ENCODE measurements at regions not wholly inside any gene's neighbourhood (a gene's known extent, or its start where the extent isn't known, plus 50 kb on each side); places are given as distances from the start of the nearest gene placed in this dataset.

DNA sequence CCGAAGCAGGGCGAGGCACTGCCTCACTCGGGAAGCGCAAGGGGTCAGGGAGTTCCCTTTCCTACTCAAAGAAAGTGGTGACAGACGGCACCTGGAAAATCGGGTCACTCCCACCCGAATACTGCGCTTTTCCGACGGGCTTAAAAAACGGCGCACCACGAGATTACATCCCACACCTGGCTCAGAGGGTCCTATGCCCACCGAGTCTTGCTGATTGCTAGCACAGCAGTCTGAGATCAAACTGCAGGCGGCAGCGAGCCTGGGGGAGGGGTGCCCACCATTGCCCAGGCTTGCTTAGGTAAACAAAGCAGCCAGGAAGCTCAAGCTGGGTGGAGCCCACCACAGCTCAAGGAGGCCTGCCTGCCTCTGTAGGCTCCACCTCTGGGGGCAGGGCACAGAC lies 549.4 kb downstream of the KIF20B start:
- peak; percentile 5 for DNase-seq (ENCODE audit: low read depth, low spot score)

DNA sequence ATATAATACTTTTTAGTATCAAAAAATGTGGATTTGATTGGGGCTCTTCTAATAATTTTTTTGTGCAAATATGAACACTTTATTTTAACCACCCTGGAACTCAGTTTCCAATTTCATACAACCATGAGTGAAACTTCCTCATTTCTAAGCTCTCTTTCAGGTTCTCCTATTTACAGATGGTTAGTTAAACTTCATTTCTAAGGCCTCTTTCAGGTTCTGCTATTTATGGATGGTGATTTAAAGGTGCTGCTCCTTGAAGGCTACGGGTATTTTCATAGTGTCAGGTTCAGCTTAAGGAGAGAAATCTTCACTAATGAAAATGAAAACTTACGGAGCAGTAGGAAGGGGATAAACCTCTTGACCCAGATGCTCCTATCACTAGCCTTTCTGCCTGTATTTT lies 568.3 kb downstream of the KIF20B start:
- DNase-seq (ENCODE audit: low read depth, low spot score), result no peak

DNA sequence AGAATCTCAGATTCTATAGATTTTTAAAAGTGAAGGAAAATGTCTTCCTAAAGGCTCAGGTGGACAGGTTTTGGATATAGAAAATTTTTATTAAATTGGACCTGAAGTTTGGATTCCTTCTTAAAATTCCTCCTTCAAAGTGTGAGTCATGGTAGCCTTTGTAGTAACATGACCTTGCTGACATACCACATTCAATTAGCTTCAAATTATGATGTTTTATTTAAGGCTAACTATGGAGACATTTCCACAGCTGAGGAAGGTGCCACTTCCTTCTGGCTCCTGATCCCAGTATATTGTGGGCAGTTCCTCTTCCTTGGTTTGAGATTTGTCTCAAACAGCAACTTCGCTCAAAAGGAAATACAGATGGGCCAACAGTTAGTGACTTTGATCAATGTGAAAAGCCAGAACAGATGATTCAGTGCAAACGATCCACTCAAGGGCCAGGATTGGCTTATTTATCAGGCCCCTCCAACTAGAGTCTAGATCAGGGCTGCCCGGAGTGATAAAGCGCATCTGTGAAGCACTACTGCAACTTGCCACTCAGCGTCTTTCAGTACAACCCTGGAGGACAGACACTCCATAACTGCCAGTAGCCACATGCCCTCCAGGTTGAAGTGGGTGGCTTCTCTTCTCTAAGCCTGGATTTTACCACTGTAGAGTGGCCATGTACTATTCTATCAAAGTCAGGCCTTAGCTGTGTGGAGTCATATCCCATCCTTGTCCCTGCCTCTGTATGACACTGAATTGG lies 573.5 kb downstream of the KIF20B start:
- DNase-seq (ENCODE audit: low read depth, low spot score), result no peak

DNA sequence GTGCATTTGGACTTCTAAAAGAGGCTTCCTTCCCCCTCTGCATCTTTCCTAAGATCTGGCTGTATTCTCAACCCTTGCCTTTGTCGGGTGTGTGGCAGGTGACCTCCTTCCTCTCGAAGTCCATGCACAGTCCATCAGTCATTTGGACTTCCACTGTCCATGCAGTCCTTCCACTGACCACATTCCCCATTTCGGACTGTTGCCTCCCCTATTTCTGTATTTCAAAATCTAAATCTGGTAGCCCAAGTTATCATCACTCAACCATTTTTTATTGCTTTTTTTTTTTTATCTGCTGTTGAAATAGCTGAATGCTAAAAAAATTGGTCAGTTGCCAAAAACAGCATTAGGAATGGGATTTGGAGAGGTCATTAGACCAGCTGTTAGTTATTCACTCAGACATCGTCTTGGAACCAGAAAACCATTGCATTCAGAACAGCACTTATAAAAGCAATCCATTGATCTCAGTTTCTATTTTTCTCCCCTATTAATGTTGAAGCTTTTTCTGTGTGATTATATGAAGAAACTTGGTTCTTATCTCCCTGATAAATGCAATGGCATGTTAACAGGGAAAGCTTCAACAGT lies 575.6 kb downstream of the KIF20B start:
- no peak for DNase-seq (ENCODE audit: low read depth, low spot score)

DNA sequence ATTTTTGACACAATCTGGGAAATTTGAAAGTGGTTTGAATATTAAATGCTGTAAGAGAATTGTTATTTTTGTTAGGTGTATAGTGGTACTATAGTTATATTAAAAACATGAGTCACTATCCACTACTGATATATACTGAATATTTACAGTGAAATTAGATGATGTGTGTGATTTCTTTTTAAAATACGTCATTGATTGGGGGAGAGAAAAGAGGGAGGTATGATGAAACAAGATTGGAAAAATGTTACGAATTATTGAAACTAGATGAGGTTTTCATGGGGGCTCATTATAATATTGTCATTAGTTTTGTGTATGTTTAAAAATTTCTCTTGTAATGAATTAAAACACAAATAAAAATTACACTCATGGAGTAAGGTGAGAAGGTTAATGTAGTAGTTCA lies 571.4 kb downstream of the HTR7 start:
- DNase-seq (ENCODE audit: low read depth, low spot score), result no peak

DNA sequence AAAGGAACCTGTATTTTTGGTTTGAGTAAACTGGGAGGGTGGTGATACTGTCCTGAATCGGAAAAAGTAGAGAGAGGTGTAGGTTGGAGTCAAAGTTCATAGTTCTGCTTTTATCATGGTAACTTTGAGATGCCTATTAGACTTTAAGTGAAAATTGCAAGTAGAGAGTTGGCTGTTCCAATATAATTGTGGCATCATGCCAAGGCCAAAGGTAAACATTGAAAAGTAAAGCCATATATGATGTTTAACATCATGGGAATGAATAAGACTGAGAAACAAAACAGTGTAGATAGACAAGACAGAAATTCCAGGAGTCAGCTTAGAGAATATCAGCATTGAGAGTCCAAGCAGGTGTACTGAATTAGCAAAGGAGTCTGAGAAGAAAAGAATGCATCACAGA lies 570.9 kb downstream of the HTR7 start:
- DNase-seq (ENCODE audit: low read depth, low spot score), result no peak

DNA sequence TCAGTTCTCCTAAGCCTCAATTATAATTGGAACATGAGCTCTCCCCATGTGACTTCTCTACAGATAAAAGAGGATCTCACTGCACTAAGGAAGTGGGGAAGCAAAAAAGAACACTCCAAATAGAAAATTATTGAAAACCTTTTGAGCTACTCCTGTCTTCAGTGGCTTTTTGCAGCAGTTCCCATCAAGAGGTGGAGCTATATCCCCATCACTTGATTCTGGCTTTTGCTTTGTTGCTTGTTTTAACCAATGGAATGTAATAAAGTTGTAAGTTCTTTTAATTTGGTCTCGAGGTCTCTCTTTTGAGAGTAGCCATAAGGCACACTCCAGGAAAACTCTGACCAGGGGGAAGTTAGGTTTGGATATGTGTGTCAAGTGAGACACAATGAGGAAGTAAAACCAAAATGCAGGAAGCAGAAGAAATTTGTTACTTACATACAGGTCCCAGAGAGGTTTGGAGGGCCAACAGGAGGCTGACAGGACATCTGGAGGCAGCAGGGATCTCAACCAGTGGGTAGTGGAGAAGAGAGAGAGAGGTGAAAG lies 569.4 kb downstream of the HTR7 start:
- DNase-seq (ENCODE audit: low read depth, low spot score), result no peak

DNA sequence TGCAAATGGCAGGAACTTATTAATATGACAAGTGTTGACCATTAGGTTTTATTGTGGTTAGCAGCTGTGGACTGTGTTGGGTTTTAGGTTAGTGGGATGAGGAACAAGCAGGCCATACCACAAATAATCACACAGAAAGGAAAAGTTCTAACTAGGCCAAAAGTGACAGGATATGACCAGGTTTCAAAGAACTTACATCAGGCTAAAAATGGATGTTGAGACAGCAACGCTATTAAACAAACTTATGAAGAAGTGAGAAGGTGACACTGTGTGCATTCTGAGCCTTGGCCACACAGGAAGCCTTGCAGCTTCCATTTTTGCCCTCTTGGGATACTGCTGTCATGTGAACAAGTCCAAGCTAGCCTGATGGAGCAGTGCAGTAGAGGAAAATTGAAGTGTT lies 568.8 kb downstream of the HTR7 start:
- DNase-seq (ENCODE audit: low read depth, low spot score), result no peak

DNA sequence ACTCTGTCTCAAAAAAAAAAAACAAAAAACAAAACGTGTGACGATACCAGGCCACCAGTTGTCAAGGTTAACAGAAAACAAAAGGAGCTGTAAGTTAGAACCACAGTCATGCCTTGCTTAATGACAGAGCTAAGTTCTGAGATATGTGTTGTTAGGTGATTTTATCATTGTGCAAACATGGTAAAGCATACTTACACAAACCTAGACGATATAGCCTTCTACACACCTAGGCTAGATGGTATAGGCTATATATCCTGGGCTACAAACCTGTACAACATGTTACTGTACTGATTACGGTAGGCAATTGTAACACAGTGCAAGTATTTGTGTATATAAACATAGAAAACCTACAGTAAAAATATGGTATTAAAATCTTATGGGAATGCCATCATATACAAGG lies 564.2 kb downstream of the HTR7 start:
- DNase-seq (ENCODE audit: low read depth, low spot score), result no peak

DNA sequence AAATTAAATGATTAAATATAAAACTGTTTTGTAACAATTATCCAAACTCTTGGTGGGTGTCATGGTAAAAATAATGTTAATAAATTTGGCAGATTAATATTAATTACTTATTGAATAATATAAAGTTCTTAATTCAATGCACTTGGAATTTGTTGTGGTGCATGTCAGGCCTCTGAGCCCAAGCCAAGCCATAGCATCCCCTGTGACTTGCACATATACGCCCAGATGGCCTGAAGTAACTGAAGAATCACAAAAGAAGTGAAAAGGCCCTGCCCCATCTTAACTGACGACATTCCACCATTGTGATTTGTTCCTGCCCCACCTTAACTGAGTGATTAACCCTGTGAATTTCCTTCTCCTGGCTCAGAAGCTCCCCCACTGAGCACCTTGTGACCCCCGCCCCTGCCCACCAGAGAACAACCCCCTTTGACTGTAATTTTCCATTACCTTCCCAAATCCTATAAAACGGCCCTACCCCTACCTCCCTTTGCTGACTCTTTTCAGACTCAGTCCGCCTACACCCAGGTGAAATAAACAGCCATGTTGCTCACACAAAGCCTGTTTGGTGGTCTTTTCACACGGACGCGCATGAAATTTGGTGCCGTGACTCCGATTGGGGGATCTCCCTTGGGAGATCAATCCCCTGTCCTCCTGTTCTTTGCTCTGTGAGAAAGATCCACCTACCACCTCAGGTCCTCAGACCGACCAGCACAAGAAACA lies 562.9 kb downstream of the HTR7 start:
- peak; percentile 57 for DNase-seq (ENCODE audit: low read depth, low spot score)

DNA sequence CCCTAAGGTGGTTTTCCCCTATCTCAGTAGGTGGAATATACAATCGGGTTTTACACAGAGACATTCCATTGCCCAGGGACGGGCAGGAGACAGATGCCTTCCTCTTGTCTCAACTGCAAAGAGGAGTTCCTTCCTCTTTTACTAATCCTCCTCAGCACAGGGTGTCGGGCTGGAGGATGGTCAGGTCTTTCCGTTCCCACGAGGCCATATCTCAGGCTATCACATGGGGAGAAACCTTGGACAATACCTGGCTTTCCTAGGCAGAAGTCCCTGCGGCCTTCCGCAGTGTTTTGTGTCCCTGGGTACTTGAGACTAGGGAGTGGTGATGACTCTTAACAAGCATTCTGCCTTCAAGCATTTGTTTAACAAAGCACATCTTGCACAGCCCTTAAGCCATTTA lies 555.8 kb downstream of the HTR7 start:
- DNase-seq (ENCODE audit: low read depth, low spot score), result peak; percentile 90

DNA sequence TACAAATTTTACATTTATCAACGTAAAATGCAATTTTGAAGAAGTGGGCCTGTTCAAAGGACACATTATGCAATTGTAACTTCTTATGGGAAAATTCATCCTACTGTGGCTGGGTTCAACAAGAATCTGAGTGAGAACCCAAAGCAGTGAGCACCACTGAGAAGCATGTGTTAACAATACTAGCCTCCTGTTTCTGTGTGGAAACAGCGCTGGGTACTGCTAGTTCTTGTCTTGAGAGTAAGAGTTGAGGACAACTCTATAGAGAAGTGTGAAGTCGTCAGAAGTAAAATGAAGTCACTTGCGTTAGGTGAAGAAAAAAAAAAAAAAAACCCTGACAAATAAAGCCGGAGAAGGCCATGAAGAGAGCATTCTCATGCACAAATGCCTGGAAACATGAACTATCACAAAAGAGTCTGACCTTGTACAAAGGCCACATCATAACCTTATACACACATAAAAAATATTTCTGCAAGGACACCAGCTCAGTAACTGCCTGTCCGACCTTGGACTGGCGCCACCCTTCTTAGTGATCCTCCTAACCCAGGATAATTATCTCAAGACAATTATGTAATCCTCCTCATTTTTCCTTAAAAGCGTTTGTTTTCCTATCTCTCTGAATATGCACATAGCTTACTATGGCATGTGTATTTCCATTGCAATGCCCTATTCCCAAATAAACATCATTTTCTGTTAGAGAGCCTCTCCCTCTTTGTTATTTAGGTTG lies 554.9 kb downstream of the HTR7 start:
- DNase-seq (ENCODE audit: low read depth, low spot score), result peak; percentile 22

DNA sequence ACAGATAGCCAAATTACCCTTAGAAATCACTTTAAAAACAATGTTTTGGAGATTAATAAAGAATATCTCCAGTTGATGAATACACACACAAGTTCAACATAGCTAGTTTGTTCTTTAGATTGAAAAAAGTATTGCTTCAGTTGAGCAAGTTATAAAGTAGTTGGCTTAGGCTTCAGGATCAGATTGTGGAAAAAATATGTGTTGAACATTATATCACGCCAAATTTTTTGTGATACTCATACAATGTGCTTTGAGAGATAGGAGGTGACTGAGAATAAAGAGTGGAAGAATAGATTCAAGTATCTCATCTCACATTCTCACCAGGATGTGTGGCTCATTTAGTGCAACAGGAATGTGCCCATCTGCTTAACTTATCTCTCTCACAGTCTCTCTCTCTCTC lies 553.3 kb downstream of the HTR7 start:
- no peak for DNase-seq (ENCODE audit: low read depth, low spot score)

DNA sequence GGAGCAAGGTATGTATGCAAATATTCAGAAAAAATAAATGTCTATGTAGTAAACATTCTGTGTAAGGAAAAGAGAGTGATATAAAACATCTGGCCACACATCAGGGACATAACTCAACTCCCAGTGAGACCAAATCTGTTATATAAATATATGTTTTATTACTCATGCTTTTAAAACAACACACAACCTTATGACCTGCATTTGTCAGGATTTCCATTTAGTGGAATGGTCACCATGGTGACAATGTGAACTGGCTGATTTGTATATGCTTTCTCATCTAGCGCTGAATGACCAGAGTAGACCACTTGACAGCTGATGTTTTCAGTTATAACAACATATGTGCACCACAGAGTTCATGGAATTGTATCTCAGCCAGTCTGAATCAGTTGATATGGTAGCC lies 551.7 kb downstream of the HTR7 start:
- no peak for DNase-seq (ENCODE audit: low read depth, low spot score)

DNA sequence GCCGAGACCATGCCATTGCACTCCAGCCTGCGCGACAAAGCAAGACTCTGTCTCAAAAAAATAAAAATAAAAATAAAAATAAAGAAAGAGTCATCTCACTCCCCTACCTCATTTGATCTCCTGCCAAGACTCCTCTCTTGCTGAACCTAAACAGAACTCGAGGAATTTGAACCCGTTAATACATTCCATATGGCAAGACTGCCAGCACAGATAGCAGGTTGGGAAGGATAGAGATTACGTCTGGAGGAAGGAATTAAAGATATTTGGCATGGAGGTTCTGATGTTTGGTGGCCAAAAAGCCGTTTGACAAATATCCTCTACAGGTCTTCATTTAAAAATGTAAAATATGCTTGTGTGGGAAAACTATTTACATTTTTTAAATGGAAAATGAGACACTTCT lies 549.6 kb downstream of the HTR7 start:
- no peak for DNase-seq (ENCODE audit: low read depth, low spot score)

DNA sequence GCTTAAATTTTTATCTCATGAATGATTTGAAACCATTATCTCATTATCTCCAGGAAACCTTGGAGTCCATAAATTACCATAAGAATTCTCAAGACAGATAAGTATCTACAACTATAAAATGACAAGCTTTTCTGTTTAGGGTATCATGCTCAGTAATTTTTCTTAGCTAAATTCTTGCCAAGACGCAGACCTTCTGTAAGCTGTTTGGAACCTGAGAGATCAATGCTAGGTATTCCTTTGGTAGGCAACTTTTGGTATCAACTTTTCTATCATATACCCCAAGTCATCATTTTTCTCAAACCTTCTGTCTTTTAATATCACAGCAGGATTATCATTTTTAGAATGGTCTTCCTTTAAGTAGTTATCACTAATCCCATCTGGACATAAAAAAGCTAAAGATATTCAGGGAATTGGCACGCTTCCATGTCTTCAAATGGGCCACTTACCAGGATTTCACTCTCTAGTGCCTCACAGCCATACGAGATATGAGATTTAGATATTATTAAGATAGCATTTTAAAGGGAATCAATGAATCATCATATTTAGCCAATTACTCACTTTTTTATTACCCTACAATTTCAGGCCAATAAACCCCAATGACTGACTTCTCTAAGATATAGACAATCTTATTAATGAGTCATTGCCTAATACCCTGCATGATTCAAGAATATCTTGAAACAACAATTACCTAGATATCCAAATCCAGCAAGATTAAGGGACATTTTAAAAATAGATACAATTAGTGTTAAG lies 544.1 kb downstream of the HTR7 start:
- DNase-seq (ENCODE audit: low read depth, low spot score), result no peak

DNA sequence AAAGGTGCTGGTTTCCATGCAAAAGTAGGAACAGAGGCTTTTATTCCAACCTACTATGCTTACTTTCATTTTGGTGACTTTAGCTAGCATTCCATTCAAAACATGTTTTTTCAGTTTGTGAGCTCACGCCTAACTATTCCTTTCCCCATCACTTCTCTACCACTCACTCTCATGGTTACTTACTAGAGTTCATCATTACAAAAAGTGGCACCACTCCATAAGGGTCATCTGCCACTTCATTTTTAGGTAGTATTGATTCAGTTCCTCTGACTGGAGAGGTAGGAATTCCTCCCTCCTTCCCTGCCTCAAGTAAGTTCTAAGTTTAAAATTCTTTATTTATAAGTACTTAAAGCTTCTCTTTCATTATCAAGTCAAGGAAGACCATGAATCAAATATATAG lies 543.1 kb downstream of the HTR7 start:
- no peak for DNase-seq (ENCODE audit: low read depth, low spot score)

DNA sequence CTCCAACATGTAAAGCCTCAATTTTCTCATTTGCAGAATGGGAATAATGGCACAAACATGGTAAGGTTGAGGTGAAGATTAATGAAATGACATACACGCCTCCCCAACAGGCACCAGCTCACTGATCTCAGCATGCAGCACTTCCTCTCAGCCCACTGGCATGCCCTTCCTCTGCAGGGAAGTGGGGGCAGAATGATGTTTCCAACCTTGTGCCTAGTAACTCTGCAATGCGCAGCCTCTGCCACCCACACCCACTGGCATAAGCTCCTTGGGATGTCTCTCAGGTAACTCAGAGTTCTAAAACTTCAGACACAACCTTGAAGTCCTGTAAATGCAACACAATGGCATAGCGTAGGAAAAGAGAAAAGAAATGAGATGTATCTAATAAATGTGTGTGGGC lies 540.7 kb downstream of the HTR7 start:
- DNase-seq (ENCODE audit: low read depth, low spot score), result no peak

DNA sequence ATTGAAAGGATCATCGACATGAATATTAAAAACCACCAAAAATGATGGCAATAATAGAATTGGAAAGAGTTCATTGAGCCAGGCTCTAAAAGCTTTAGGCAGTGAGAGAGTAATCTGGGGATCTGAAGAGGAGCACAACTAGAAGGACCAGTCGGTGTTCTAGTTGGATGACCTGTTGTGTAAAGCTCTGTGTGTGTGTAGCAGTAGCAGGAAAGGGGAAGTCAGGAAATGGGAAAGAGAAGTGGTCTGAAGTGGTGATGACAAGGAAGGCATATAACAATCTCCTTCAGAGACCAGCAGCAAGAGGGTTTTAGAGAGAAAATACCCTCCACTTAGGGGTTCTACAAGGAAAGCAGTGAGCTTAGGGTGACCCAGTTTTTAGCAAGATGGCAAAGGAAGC lies 539.2 kb downstream of the HTR7 start:
- no peak for DNase-seq (ENCODE audit: low read depth, low spot score)

DNA sequence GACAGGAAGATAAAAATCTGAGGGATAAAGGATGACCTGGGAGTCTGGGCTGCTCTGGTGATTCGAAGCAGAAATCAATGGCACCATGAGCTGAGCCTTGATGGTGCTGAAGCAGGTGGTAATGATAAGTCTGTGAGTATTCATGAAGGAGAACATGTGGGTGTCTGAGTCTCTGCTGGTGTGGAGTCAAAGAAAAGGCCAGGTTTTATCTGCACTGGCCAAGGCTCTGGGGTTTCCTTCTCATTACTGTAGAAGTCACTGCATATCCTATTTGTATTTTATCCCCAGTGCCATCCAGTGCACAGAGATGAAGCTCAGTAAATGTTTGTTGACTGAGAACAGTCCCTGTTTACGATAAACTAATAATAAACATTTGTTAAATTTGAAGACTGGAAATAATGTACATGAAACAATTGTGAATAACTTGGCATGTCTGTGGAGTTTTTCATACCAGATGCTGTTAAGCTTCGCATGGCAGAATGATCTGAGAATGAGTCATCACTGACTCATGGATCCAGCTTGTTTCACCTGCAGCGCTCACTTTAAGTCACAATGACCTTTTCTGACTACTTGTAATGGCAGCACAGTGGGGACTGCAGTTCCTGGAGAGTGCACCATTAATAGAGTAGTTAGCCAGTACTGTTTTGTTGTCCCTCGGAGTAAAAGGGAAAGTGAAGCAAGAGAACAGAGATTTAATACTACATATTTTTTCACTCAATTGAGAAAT lies 538.5 kb downstream of the HTR7 start:
- DNase-seq (ENCODE audit: low read depth, low spot score), result peak; percentile 73

All from ELF-1 (cell line).